HCT116 (cell line): ENCODE measurements at regions not wholly inside any gene's neighbourhood (a gene's known extent, or its start where the extent isn't known, plus 50 kb on each side); places are given as distances from the start of the nearest gene placed in this dataset.

Source experiments
- ATAC-seq: fragments of 200-7000 bp; cut with Tn5 transposase; 2 replicates; pipeline ENCODE4 v1.9.1; 2020; ENCODE audit warnings: mild to moderate bottlenecking, moderate library complexity
- BruUV-seq: library from RNA; stranded (reverse); fragments of 400-500 nt; replicated peaks from 2 replicates; lab custom pipeline; 2021; lab: Mats Ljungman, UMichigan
- CTCF ChIA-PET: fragments of 300-600 bp; sonication (Branson Sonifier 250); formaldehyde crosslinking; loops from one replicate; lab custom pipeline; 2021; ENCODE audit warnings: antibody characterized with exemption; lab: Charles Lee
- POLR2A ChIA-PET: fragments of 300-600, 350-600 bp; sonication (Branson Sonifier 250); formaldehyde crosslinking; loops from one replicate; lab custom pipeline; 2021; ENCODE audit warnings: antibody characterized with exemption; lab: Charles Lee
- RAD21 ChIA-PET, 2 experiments: fragments of 300-600 bp; sonication (Branson Sonifier 250); formaldehyde crosslinking; loops; one replicate each; lab custom pipeline; 2023; ENCODE audit warnings: low total read pairs in 2 of 2; ENCODE audit not compliant: uncharacterized antibody in 2 of 2, unreplicated experiment in 2 of 2, low non-redundant PET in 1 of 2; lab: Charles Lee
- DNase-seq: peaks from one replicate; pipeline ENCODE4 v3.0.0-alpha.2; 2010; ENCODE audit warnings: low read depth, low spot score
- H2AFZ ChIP-seq: fragments of 200-600 bp; shearing (Covaris generic), sonication (generic); 2 replicates; pipeline ENCODE4 v1.6.1; 2017; ENCODE audit warnings: low read depth, mixed run types, mixed read lengths, antibody characterized with exemption, low read length; ENCODE audit not compliant: poor library complexity, severe bottlenecking
- H3K27ac ChIP-seq: 2 replicates; pipeline ENCODE4 v1.5.1; 2012; ENCODE audit warnings: low read depth, low read length
- H3K27me3 ChIP-seq: fragments of 200-600 bp; sonication (generic); 2 replicates; pipeline ENCODE4 v1.6.1; 2016; ENCODE audit warnings: mixed run types, low read length, mixed read lengths; ENCODE audit not compliant: insufficient read depth
- H3K36me3 ChIP-seq, 2 experiments: fragments of 200-500 bp in 1 of 2; fragments of 200-600 bp in 1 of 2; sonication (Bioruptor generic) in 1 of 2; sonication (generic) in 1 of 2; 2 replicates each; pipeline versions ENCODE4 v1.5.1 to v1.6.1; 2014 to 2016; ENCODE audit warnings: low read length in 2 of 2, inconsistent platforms in 1 of 2, mixed read lengths in 1 of 2, mixed run types in 1 of 2; ENCODE audit not compliant: insufficient read depth in 2 of 2, control insufficient read depth in 1 of 2
- H3K4me1 ChIP-seq, 2 experiments: fragments of 200-600 bp in 1 of 2; sonication (generic) in 1 of 2; 2 replicates each; pipeline versions ENCODE4 v1.5.1 to v1.6.1; 2012 to 2017; ENCODE audit warnings: low read length in 2 of 2, inconsistent platforms in 1 of 2, mild to moderate bottlenecking in 1 of 2, mixed read lengths in 1 of 2, mixed run types in 1 of 2, moderate library complexity in 1 of 2; ENCODE audit not compliant: insufficient read depth in 2 of 2, control insufficient read depth in 1 of 2
- H3K4me2 ChIP-seq: fragments of 200-600 bp; sonication (generic); 2 replicates; pipeline ENCODE4 v1.6.1; 2017; ENCODE audit warnings: mixed run types, low read length, mixed read lengths
- H3K4me3 ChIP-seq, 2 experiments: fragments of 200-600 bp in 1 of 2; sonication (generic) in 1 of 2; replicated peaks in 1 of 2; 2 replicates each; pipeline ENCODE4 v1.5.1; 2011 to 2016; ENCODE audit warnings: low read length in 2 of 2, control low read depth in 1 of 2, low read depth in 1 of 2, mild to moderate bottlenecking in 1 of 2, mixed read lengths in 1 of 2, mixed run types in 1 of 2
- H3K79me2 ChIP-seq: fragments of 200-600 bp; sonication (generic); 2 replicates; pipeline ENCODE4 v1.6.1; 2017; ENCODE audit warnings: mild to moderate bottlenecking, mixed run types, low read length, moderate library complexity, mixed read lengths; ENCODE audit not compliant: insufficient read depth
- H3K9ac ChIP-seq: fragments of 200-600 bp; sonication (generic); 2 replicates; pipeline ENCODE4 v1.6.1; 2016; ENCODE audit warnings: low read length, mixed read lengths
- H3K9me2 ChIP-seq: fragments of 200-600 bp; sonication (generic), shearing (Covaris generic); 2 replicates; pipeline ENCODE4 v1.6.1; 2017; ENCODE audit warnings: mixed run types, mild to moderate bottlenecking, moderate library complexity; ENCODE audit not compliant: insufficient read depth
- H3K9me3 ChIP-seq, 2 experiments: fragments of 200-500 bp in 1 of 2; fragments of 200-600 bp in 1 of 2; sonication (Bioruptor generic) in 1 of 2; sonication (generic) in 1 of 2; 2 replicates each; pipeline ENCODE4 v1.6.1; 2014 to 2017; ENCODE audit warnings: low read length in 2 of 2, mixed read lengths in 2 of 2, inconsistent platforms in 1 of 2, low read depth in 1 of 2, mild to moderate bottlenecking in 1 of 2, mixed run types in 1 of 2, moderate library complexity in 1 of 2; ENCODE audit not compliant: control insufficient read depth in 1 of 2, insufficient read depth in 1 of 2
- H4K20me1 ChIP-seq: fragments of 200-600 bp; sonication (generic), shearing (Covaris generic); 2 replicates; pipeline ENCODE4 v1.6.1; 2017; ENCODE audit warnings: mixed run types, mild to moderate bottlenecking, moderate library complexity; ENCODE audit not compliant: insufficient read depth
- ATF3 ChIP-seq: IDR thresholded peaks from 2 replicates; pipeline ENCODE4 v1.6.1; 2012
- CBX3 ChIP-seq: IDR thresholded peaks from 2 replicates; pipeline ENCODE4 v1.6.1; 2012; ENCODE audit warnings: low read depth
- EGR1 ChIP-seq: IDR thresholded peaks from 2 replicates; pipeline ENCODE4 v1.6.1; 2012; ENCODE audit warnings: low read depth
- EZH2 ChIP-seq: fragments of 200-600 bp; sonication (generic); IDR thresholded peaks from 2 replicates; pipeline ENCODE4 v1.6.1; 2017; ENCODE audit warnings: antibody characterized with exemption, mixed run types
- EZH2phosphoT487 ChIP-seq: fragments of 200-600 bp; IDR thresholded peaks from 2 replicates; pipeline ENCODE4 v1.6.1; 2018; ENCODE audit warnings: antibody characterized with exemption, borderline replicate concordance
- MAX ChIP-seq: IDR thresholded peaks from 2 replicates; pipeline ENCODE4 v1.6.1; 2012
- POLR2A ChIP-seq: IDR thresholded peaks from 2 replicates; pipeline ENCODE4 v1.7.0; 2011; ENCODE audit warnings: borderline replicate concordance; ENCODE audit not compliant: insufficient read depth, insufficient read length; ENCODE audit errors: extremely low read depth
- POLR2AphosphoS5 ChIP-seq: IDR thresholded peaks from 2 replicates; pipeline ENCODE4 v1.6.1; 2011; ENCODE audit warnings: mild to moderate bottlenecking, low read depth, low read length, moderate library complexity
- REST ChIP-seq: IDR thresholded peaks from 2 replicates; pipeline ENCODE4 v1.6.1; 2012; ENCODE audit warnings: low read depth
- SIN3A ChIP-seq: IDR thresholded peaks from 2 replicates; pipeline ENCODE4 v1.6.1; 2012; ENCODE audit warnings: low read depth
- SRF ChIP-seq: IDR thresholded peaks from 2 replicates; pipeline ENCODE4 v1.6.1; 2012; ENCODE audit warnings: low read depth
- ZFX ChIP-seq: fragments of 450-650 bp; IDR thresholded peaks from 2 replicates; pipeline ENCODE4 v1.6.1; 2017
- ZNF274 ChIP-seq: fragments of 200-500 bp; sonication (Bioruptor generic); IDR thresholded peaks from 2 replicates; pipeline ENCODE4 v1.6.1; 2014; ENCODE audit warnings: mild to moderate bottlenecking, low read depth, low read length, inconsistent platforms
- intact Hi-C: fragments of 100-400 bp; cut with micrococcal nuclease; formaldehyde crosslinking; loops from 2 replicates; pipeline ENCODE4 v1.10.0; 2022

- TF ChIP-seq ZNF274 (no peak), SIN3A (no peak), EZH2phosphoT487 (no peak), REST (no peak), POLR2AphosphoS5 (no peak)
Measured at GRCh38 chr11:115885535-115886421, 381.6 kb upstream of the CADM1 start (continued).

- ATAC-seq (no peak), DNase-seq (no peak)
- Histone ChIP-seq H3K9me2 (no peaks in the 10 kb centered on the region), H3K4me2 (no peak overlapping the region), H3K27ac (no peak overlapping the region), H2AFZ (no peak overlapping the region), H3K79me2 (no peaks in the 10 kb centered on the region), H3K27me3 (no peaks in the 10 kb centered on the region), H3K36me3 (no peaks in the 10 kb centered on the region), H3K9me3 (no peaks in the 10 kb centered on the region; a peak in 1 of 4 replicates), H3K4me3 (no peak overlapping the region), H3K9ac (no peak overlapping the region), H3K4me1 (no peaks in the 10 kb centered on the region), H4K20me1 (no peaks in the 10 kb centered on the region)
- ChIA-PET RAD21 (no interaction called here), CTCF (no interaction called here), POLR2A (no interaction called here)
- no peak for TF ChIP-seq MAX
- TF ChIP-seq EZH2: no peak
- no peak for TF ChIP-seq CBX3
- no peak for TF ChIP-seq ATF3
- TF ChIP-seq SIN3A: no peak
- no peak for TF ChIP-seq ZFX
- no peak for TF ChIP-seq EGR1
- TF ChIP-seq REST: no peak
- no peak for TF ChIP-seq EZH2phosphoT487
- no peak for TF ChIP-seq SRF
- no peak for TF ChIP-seq POLR2A
- no peak for TF ChIP-seq POLR2AphosphoS5
- no TSS peak for BruUV-seq
- intact Hi-C loops: no loop called here
Measured at GRCh38 chr11:115884800-115885534, 380.8 kb upstream of the CADM1 start.
